ENCODE measurements at regions not wholly inside any gene's neighbourhood (a gene's known extent, or its start where the extent isn't known, plus 50 kb on each side); places are given as distances from the start of the nearest gene placed in this dataset.

DNA sequence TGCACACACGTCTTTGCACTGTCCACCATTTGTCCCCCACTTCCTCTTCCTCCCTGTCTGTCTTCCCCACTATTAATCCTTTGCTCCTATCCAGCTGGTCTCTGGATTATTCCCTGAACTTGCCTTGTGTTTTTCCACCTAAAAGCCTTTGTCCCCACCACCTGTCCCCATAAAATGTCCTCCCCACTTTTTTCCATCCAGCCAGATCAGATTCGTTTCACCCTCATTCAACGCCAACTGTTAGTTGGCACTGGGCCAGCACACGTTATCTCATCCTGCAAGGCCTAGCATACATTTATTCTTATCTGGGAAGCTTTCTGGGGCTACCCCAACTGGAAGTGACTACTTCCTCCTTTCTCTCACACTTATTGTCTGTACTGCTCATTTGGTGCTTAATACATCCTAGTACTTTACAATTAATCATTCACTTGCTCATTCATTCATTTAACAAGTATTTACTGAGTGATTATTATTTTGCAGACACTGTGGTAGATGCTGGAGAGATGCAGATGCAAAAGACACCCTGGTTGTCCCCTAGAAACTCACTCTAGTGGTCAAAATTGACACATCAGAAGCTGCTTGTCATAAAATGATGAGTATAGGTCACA lies 96.2 kb downstream of the RASSF10 start (continued):
- peak; percentile 92 to 94 for TF ChIP-seq TRIM24 (IDR thresholded peaks at IDR 0.05)
- peak; percentile 77; the same call in 1 of the 2 replicates for TF ChIP-seq MBD2 (IDR thresholded peaks at IDR 0.05; ENCODE audit: borderline replicate concordance, low read depth)
- TF ChIP-seq CCNT2 (IDR thresholded peaks at IDR 0.05; ENCODE audit: borderline replicate concordance, extremely low read depth, insufficient read length, low read depth, low read length), result no peak
- peak; percentile 60; the same call in 1 of the 2 replicates for TF ChIP-seq GTF2F1 (IDR thresholded peaks at IDR 0.05; ENCODE audit: low read depth, low read length)
- TF ChIP-seq DMBX1 (CRISPR knock-in tag; IDR thresholded peaks at IDR 0.05; ENCODE audit: borderline replicate concordance), result peak; percentile 71
- peak; percentile 69 for TF ChIP-seq ZNF589 (CRISPR knock-in tag; IDR thresholded peaks at IDR 0.05; ENCODE audit: low read depth)
- peak; percentile 62 to 76; a peak in 3 of 4 replicates for TF ChIP-seq MAZ (CRISPR knock-in tag; conservative IDR thresholded peaks at IDR 0.05 in 1 of 2, IDR thresholded peaks at IDR 0.05 in 1 of 2)
- peak in 1 of 2 experiments; percentile 88; a peak in 1 of 4 replicates for TF ChIP-seq NONO (IDR thresholded peaks at IDR 0.05; ENCODE audit: low read depth in 2 of 2, low read length in 1 of 2)
- TF ChIP-seq HNRNPUL1 (IDR thresholded peaks at IDR 0.05; ENCODE audit: low read length), result no peak
- TF ChIP-seq CCAR2 (IDR thresholded peaks at IDR 0.05; ENCODE audit: low read depth, low read length), result no peak
- no peak for TF ChIP-seq MTF1 (CRISPR knock-in tag; IDR thresholded peaks at IDR 0.05; ENCODE audit: borderline replicate concordance)
- TF ChIP-seq, protein P1, sequence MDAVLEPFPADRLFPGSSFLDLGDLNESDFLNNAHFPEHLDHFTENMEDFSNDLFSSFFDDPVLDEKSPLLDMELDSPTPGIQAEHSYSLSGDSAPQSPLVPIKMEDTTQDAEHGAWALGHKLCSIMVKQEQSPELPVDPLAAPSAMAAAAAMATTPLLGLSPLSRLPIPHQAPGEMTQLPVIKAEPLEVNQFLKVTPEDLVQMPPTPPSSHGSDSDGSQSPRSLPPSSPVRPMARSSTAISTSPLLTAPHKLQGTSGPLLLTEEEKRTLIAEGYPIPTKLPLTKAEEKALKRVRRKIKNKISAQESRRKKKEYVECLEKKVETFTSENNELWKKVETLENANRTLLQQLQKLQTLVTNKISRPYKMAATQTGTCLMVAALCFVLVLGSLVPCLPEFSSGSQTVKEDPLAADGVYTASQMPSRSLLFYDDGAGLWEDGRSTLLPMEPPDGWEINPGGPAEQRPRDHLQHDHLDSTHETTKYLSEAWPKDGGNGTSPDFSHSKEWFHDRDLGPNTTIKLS (IDR thresholded peaks at IDR 0.05; ENCODE audit: borderline replicate concordance, low read depth), result peak; percentile 72; the same call in 1 of the 2 replicates
- TF ChIP-seq ZNF695 (CRISPR knock-in tag; IDR thresholded peaks at IDR 0.05), result no peak
- TF ChIP-seq, protein P2, sequence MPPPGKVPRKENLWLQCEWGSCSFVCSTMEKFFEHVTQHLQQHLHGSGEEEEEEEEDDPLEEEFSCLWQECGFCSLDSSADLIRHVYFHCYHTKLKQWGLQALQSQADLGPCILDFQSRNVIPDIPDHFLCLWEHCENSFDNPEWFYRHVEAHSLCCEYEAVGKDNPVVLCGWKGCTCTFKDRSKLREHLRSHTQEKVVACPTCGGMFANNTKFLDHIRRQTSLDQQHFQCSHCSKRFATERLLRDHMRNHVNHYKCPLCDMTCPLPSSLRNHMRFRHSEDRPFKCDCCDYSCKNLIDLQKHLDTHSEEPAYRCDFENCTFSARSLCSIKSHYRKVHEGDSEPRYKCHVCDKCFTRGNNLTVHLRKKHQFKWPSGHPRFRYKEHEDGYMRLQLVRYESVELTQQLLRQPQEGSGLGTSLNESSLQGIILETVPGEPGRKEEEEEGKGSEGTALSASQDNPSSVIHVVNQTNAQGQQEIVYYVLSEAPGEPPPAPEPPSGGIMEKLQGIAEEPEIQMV (tag; conservative IDR thresholded peaks at IDR 0.05; ENCODE audit: low read depth), result no peak
